ENCODE measurements at regions not wholly inside any gene's neighbourhood (a gene's known extent, or its start where the extent isn't known, plus 50 kb on each side); places are given as distances from the start of the nearest gene placed in this dataset.
A peak's percentile ranks its signal among the peaks of the same experiment; 100 is the strongest.

DNA sequence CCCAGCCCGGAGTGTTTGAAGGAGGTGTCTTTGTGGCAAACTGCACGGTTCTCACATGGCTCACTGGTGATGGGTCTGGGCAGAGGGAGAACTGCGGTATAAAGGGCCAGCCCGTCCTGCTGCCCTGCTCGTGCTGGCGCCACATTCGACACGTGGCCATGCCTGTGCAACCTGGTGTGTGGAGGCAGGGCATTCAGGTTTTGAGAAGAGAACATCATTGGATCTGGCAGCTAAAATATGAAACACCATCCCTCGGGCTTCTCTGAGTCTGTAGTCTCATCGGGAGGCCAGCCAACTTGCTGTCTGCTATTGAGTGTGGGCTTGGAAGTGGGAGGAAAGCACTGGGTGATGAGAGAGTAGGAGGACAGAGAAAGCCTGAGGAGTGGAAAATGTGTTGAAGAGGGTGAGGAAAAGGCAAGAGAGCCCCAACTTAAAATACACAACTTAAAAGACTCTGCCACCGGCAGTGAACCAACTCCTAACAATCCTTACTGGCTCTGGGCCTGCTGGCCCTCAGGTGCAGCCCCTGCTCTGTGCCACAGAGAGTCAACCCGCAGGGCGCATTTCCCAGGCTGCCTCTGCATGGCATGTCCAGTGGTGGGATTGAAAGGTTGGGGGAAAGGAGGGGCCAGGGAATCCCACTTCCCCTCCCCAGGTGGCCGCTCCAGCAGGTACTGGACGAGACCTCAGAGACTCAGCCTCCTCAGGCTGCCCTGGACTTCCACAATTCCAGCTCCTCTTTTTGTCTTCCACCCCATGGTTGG lies 112.7 kb upstream of the DLX2 start:
- H3K4me3 ChIP-seq = no peak overlapping the region
- DNase-seq (no peak), ATAC-seq (peak in 1 of 2 donors; percentile 15)
- H3K27me3 ChIP-seq (ENCODE audit: low read depth) = no peaks in the 10 kb centered on the region
- no peaks in the 10 kb centered on the region for H3K36me3 ChIP-seq
- TF ChIP-seq, protein P1, sequence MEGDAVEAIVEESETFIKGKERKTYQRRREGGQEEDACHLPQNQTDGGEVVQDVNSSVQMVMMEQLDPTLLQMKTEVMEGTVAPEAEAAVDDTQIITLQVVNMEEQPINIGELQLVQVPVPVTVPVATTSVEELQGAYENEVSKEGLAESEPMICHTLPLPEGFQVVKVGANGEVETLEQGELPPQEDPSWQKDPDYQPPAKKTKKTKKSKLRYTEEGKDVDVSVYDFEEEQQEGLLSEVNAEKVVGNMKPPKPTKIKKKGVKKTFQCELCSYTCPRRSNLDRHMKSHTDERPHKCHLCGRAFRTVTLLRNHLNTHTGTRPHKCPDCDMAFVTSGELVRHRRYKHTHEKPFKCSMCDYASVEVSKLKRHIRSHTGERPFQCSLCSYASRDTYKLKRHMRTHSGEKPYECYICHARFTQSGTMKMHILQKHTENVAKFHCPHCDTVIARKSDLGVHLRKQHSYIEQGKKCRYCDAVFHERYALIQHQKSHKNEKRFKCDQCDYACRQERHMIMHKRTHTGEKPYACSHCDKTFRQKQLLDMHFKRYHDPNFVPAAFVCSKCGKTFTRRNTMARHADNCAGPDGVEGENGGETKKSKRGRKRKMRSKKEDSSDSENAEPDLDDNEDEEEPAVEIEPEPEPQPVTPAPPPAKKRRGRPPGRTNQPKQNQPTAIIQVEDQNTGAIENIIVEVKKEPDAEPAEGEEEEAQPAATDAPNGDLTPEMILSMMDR (IDR thresholded peaks at IDR 0.05) = no peak
- H3K9me3 ChIP-seq = no peaks in the 10 kb centered on the region
- H3K4me1 ChIP-seq = no peaks in the 10 kb centered on the region
- no peak overlapping the region for H3K27ac ChIP-seq
- intact Hi-C loops (cut with DNase I) = no loop called here

DNA sequence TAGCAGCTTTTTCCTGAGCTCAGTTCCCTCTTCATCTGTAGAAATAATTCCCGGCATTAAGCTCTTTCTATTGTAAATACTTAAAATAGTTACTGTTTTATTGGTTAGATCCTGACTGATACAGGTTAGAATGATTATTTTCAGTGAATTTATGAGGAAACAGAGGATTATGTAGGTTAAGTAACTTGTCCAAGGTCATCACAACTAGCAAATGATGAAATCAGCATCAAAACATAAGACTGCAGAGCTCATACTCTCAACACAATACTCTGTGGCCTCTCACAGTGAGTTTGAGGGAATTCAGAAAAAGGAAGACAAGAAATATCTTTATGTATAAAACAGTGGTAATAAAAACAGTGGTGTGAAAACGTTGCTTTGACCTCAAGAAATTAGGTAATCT lies 113.2 kb upstream of the DLX2 start:
- no peak overlapping the region for H3K4me3 ChIP-seq
- no peaks in the 10 kb centered on the region for H3K9me3 ChIP-seq
- no peaks in the 10 kb centered on the region for H3K4me1 ChIP-seq
- no peaks in the 10 kb centered on the region for H3K36me3 ChIP-seq
- TF ChIP-seq, protein P1 (IDR thresholded peaks at IDR 0.05) = no peak
- no peak overlapping the region for H3K27ac ChIP-seq
- intact Hi-C loops (cut with DNase I) = no loop called here
- DNase-seq = no peak
- ATAC-seq = no peak
- H3K27me3 ChIP-seq (ENCODE audit: low read depth) = no peaks in the 10 kb centered on the region

GRCh38 chr2:172216477-172216876 lies 113.8 kb upstream of the DLX2 start:
- no peak for DNase-seq
- TF ChIP-seq, protein P1 (IDR thresholded peaks at IDR 0.05) = no peak
- H3K36me3 ChIP-seq = no peaks in the 10 kb centered on the region
- ATAC-seq = no peak
- H3K27ac ChIP-seq = no peak overlapping the region
- intact Hi-C loops (cut with DNase I) = no loop called here
- no peak overlapping the region for H3K4me3 ChIP-seq
- no peaks in the 10 kb centered on the region for H3K4me1 ChIP-seq
- H3K9me3 ChIP-seq = no peaks in the 10 kb centered on the region
- H3K27me3 ChIP-seq (ENCODE audit: low read depth) = no peaks in the 10 kb centered on the region

- intact Hi-C loops (cut with DNase I) = no loop called here
- Histone ChIP-seq H3K4me3 (no peak overlapping the region), H3K27ac (no peak overlapping the region), H3K27me3 (ENCODE audit: low read depth) (no peaks in the 10 kb centered on the region), H3K9me3 (no peaks in the 10 kb centered on the region), H3K36me3 (no peaks in the 10 kb centered on the region), H3K4me1 (no peaks in the 10 kb centered on the region)
- ATAC-seq (no peak), DNase-seq (no peak)
- TF ChIP-seq, protein P1 (IDR thresholded peaks at IDR 0.05) = no peak
Measured at GRCh38 chr2:172219201-172219600, 116.5 kb upstream of the DLX2 start.

DNA sequence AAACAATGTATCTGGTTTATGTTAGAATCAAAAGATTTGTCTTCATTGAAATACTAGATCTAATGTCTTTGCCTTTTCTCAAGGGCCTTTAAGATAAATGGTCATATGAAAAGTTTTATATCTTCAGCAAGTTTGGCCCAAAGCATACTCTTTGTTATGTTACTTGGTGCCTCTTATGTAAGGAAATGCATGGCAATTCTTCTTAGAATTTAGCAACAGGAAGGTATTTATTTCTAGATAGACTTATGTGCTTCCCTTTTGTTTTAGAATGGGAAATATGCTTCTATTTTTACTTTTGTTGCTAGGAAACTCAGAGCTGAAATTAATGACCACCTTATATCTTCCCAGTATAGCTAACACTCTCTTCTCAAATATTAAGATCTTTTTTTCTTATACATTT lies 117.4 kb upstream of the DLX2 start:
- Histone ChIP-seq H3K27ac (no peak overlapping the region), H3K9me3 (no peaks in the 10 kb centered on the region), H3K4me1 (no peaks in the 10 kb centered on the region), H3K27me3 (ENCODE audit: low read depth) (no peaks in the 10 kb centered on the region), H3K4me3 (no peak overlapping the region), H3K36me3 (no peaks in the 10 kb centered on the region)
- intact Hi-C loops (cut with DNase I) = no loop called here
- no peak for DNase-seq
- TF ChIP-seq, protein P1 (IDR thresholded peaks at IDR 0.05) = no peak
- no peak for ATAC-seq
